ENCODE measurements at regions not wholly inside any gene's neighbourhood (a gene's known extent, or its start where the extent isn't known, plus 50 kb on each side); places are given as distances from the start of the nearest gene placed in this dataset.

DNA sequence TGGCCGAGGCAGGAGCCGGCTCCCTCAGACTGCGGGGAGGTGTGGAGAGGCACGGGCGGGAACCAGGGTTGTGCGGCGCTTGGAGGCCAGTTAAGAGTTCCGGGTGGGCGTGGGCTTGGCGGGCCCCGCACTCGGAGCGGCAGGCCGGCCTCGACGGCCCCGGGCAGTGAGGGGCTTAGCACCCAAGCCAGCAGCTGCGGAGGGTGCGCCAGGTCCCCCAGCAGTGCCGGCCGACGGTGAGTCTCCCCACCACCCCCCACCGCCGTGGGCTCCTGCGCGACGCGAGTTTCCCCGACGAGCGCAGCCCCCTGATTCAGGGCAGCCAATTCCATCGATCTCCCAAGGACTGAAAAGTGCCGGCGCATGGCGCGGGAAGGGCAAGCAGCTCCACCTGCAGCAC is 605.4 kb upstream of the SLC35B3 start:
- intact Hi-C loops (cut with micrococcal nuclease) (no loop called here), in situ Hi-C loops (cut with MboI; ENCODE audit: low sequenced_read_pairs) (no loop called here), dilution Hi-C loops (cut with HindIII; ENCODE audit: low sequenced_read_pairs, unreplicated experiment) (no loop called here)
- Histone ChIP-seq H3K18ac (ENCODE audit: low read depth, low read length) (no peak overlapping the region), H3K4me1 (ENCODE audit: control insufficient read depth, insufficient read depth, low read length) (no peaks in the 10 kb centered on the region), H3K4ac (ENCODE audit: low read depth, low read length) (no peak overlapping the region), H3K9me1 (ENCODE audit: insufficient read depth, low read length) (no peaks in the 10 kb centered on the region), H2BK15ac (ENCODE audit: low read depth, low read length) (no peak overlapping the region), H2AK9ac (replicated peaks; ENCODE audit: low read depth, low read length, poor library complexity) (no peak overlapping the region), H3K36me3 (ENCODE audit: control insufficient read depth, insufficient read depth, low read length) (no peaks in the 10 kb centered on the region), H2BK5ac (ENCODE audit: low read depth, low read length, poor library complexity, severe bottlenecking) (no peak overlapping the region), H3K9ac (ENCODE audit: low read depth, low read length) (no peak overlapping the region), H4K20me1 (ENCODE audit: insufficient read depth, low read length) (no peaks in the 10 kb centered on the region), H2AK5ac (ENCODE audit: low read depth, low read length) (no peak overlapping the region), H3K23ac (ENCODE audit: low read depth, low read length) (no peak overlapping the region), H3K27ac (ENCODE audit: insufficient read depth, low read length) (no peak overlapping the region), H3K4me3 (ENCODE audit: insufficient read depth, low read depth, low read length) (no peak overlapping the region), H3K56ac (ENCODE audit: extremely low read depth, insufficient read depth, low read length) (no peak overlapping the region), H3K27me3 (ENCODE audit: control insufficient read depth, insufficient read depth, low read length) (no peaks in the 10 kb centered on the region), H2BK120ac (ENCODE audit: low read depth, low read length) (no peak overlapping the region), H4K5ac (ENCODE audit: low read depth, low read length) (no peak overlapping the region), H4K8ac (ENCODE audit: low read depth in 2 of 2, low read length in 2 of 2) (no peak overlapping the region), H4K91ac (ENCODE audit: insufficient read depth, low read depth, low read length) (no peak overlapping the region), H2BK20ac (ENCODE audit: low read depth, low read length) (no peak overlapping the region), H3K79me1 (ENCODE audit: low read depth in 1 of 2, low read length in 2 of 2) (no peaks in the 10 kb centered on the region), H3K4me2 (ENCODE audit: low read depth, low read length) (no peak overlapping the region), H2AFZ (replicated peaks; ENCODE audit: low read length, poor library complexity) (no peak overlapping the region), H3K9me3 (ENCODE audit: control insufficient read depth, insufficient read depth, low read length) (peaks cover 8% of the 10 kb centered on the region), H3K14ac (replicated peaks; ENCODE audit: low read depth, low read length) (no peak overlapping the region)
- ChIA-PET CTCF (no interaction called here), POLR2A (ENCODE audit: unreplicated experiment) (no interaction called here)
- BruUV-seq (replicated peaks), result no TSS peak
- ATAC-seq (ENCODE audit: low read depth) (no peak), DNase-seq (no peak)
- WGBS, 2 experiments (ENCODE audit: extremely low coverage in 2 of 2, insufficient read length in 1 of 2), result 98% methylated on average over 7 of the region's 36 CpGs; no CpG with 5 or more reads in 1 of the 2 experiments
- TF ChIP-seq, protein P1, sequence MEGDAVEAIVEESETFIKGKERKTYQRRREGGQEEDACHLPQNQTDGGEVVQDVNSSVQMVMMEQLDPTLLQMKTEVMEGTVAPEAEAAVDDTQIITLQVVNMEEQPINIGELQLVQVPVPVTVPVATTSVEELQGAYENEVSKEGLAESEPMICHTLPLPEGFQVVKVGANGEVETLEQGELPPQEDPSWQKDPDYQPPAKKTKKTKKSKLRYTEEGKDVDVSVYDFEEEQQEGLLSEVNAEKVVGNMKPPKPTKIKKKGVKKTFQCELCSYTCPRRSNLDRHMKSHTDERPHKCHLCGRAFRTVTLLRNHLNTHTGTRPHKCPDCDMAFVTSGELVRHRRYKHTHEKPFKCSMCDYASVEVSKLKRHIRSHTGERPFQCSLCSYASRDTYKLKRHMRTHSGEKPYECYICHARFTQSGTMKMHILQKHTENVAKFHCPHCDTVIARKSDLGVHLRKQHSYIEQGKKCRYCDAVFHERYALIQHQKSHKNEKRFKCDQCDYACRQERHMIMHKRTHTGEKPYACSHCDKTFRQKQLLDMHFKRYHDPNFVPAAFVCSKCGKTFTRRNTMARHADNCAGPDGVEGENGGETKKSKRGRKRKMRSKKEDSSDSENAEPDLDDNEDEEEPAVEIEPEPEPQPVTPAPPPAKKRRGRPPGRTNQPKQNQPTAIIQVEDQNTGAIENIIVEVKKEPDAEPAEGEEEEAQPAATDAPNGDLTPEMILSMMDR (conservative IDR thresholded peaks at IDR 0.05; ENCODE audit: low read depth, low read length), result no peak
